Right lobe of liver (tissue), 4 donors: ENCODE measurements at regions not wholly inside any gene's neighbourhood (a gene's known extent, or its start where the extent isn't known, plus 50 kb on each side); places are given as distances from the start of the nearest gene placed in this dataset.

Source experiments
- CTCF ChIP-seq, 4 donors: fragments of 200-600 bp in 3 of 4; fragments of 450-650 bp in 1 of 4; IDR thresholded peaks; one replicate each; pipeline versions ENCODE4 v1.5.1 to v1.8.0; 2016 to 2022; ENCODE audit warnings: antibody characterized with exemption in 4 of 4, mild to moderate bottlenecking in 2 of 4
- POLR2A ChIP-seq: fragments of 450-650 bp; IDR thresholded peaks from one replicate; pipeline ENCODE4 v1.6.1; 2017; ENCODE audit warnings: antibody characterized with exemption, mild to moderate bottlenecking
- donor health status: DM: no; HTN: no; CAD: no.
- donor health status: DM: no; HTN: no; CAD: no.
- donor health status: DM: no; HTN: yes; CAD: no.

GRCh38 chr9:115992834-115993233 lies 160.8 kb upstream of the PAPPA start:
- TF ChIP-seq CTCF (IDR thresholded peaks at IDR 0.05) = no peak
- TF ChIP-seq POLR2A = no peak
